Suprapubic skin (tissue), 3 donors: ENCODE measurements at regions not wholly inside any gene's neighbourhood (a gene's known extent, or its start where the extent isn't known, plus 50 kb on each side); places are given as distances from the start of the nearest gene placed in this dataset.

ENCODE experiments used
- EP300 ChIP-seq: sonication (generic); formaldehyde crosslinking; IDR thresholded peaks from one replicate; pipeline ENCODE4 v1.6.1; 2017; ENCODE audit warnings: antibody characterized with exemption
- POLR2A ChIP-seq, 2 donors: fragments of 450-650 bp; IDR thresholded peaks; one replicate each; pipeline ENCODE4 v1.6.1; 2017; ENCODE audit warnings: antibody characterized with exemption in 2 of 2, mild to moderate bottlenecking in 2 of 2, moderate library complexity in 2 of 2
- TF ChIP-seq, protein P1 (sequence below), 2 donors: fragments of 200-600 bp in 1 of 2; fragments of 450-650 bp in 1 of 2; sonication (generic) in 1 of 2; IDR thresholded peaks; one replicate each; pipeline ENCODE4 v1.5.1; 2016 to 2019; ENCODE audit warnings: antibody characterized with exemption in 2 of 2, mild to moderate bottlenecking in 1 of 2, moderate library complexity in 1 of 2

DNA sequence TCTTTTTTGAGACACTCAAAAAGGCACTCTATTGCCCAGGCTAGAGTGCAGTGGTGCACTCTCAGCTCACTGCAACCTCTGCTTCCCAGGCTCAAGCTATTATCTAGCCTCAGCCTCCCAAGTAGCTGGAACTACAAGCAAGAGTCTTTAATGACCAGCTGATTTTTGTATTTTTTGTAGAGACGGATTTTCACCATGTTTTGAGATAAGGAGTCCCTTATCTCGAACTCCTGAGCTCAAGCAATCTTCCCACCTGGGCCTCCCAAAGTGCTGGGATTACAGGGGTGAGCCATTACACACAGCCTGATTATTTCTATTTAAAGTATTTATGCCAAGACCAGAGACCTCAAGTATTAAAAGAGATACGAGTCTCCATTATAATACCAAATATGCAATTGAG is 566.1 kb upstream of the CA10 start:
- TF ChIP-seq, protein P1, sequence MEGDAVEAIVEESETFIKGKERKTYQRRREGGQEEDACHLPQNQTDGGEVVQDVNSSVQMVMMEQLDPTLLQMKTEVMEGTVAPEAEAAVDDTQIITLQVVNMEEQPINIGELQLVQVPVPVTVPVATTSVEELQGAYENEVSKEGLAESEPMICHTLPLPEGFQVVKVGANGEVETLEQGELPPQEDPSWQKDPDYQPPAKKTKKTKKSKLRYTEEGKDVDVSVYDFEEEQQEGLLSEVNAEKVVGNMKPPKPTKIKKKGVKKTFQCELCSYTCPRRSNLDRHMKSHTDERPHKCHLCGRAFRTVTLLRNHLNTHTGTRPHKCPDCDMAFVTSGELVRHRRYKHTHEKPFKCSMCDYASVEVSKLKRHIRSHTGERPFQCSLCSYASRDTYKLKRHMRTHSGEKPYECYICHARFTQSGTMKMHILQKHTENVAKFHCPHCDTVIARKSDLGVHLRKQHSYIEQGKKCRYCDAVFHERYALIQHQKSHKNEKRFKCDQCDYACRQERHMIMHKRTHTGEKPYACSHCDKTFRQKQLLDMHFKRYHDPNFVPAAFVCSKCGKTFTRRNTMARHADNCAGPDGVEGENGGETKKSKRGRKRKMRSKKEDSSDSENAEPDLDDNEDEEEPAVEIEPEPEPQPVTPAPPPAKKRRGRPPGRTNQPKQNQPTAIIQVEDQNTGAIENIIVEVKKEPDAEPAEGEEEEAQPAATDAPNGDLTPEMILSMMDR (IDR thresholded peaks at IDR 0.05), result no peak
- no peak for TF ChIP-seq POLR2A (IDR thresholded peaks at IDR 0.05)
- no peak for TF ChIP-seq EP300
